ENCODE measurements at regions not wholly inside any gene's neighbourhood (a gene's known extent, or its start where the extent isn't known, plus 50 kb on each side); places are given as distances from the start of the nearest gene placed in this dataset.

GRCh38 chr5:61597684-61598083, 265.6 kb downstream of the ZSWIM6 start:
- TF ChIP-seq CTCF (IDR thresholded peaks at IDR 0.05; ENCODE audit: low read length) (no peak), EZH2phosphoT487 (IDR thresholded peaks at IDR 0.05; ENCODE audit: low read length) (no peak), EZH2 (optimal IDR thresholded peaks at IDR 0.05; ENCODE audit: low read depth, low read length) (no peak)
